ENCODE measurements at regions not wholly inside any gene's neighbourhood (a gene's known extent, or its start where the extent isn't known, plus 50 kb on each side); places are given as distances from the start of the nearest gene placed in this dataset.

DNA sequence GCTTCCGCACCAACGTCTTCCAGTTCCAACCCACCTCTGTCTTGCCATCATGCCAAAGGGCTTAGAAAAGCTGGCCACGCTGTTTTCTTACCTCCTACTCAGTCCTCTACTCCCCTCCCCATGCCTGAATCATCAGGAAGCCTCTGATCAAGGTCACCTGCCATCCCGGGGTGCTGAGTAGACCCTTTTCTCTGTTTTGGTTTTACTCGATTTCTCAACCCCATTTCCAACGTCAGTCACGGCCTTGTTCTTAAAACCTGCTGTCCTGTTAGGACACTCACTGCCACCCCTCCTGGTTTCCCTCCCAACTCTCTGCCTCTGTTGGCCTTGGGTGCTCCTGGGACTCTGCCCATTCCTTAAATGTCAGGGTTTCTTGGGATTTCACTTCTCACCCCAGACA is 350.1 kb downstream of the FOXO1 start:
- Histone ChIP-seq H3K4me3 (ENCODE audit: low read length) (no peak overlapping the region), H3K4me1 (ENCODE audit: insufficient read depth, low read length) (peaks cover 34% of the 10 kb centered on the region), H3K9me3 (ENCODE audit: control insufficient read depth in 1 of 2, insufficient read depth in 1 of 2, low read length in 2 of 2) (no peaks in the 10 kb centered on the region), H3K36me3 (ENCODE audit: insufficient read depth, low read length) (no peaks in the 10 kb centered on the region), H3K27ac (ENCODE audit: low read depth in 1 of 2, low read length in 2 of 2) (no peak overlapping the region), H3K27me3 (ENCODE audit: control insufficient read depth in 1 of 2, insufficient read depth in 2 of 2, low read length in 2 of 2) (no peaks in the 10 kb centered on the region)
- H3K4me3 Mint-ChIP-seq, result peak overlapping the region; percentile 13
- H3K9me3 Mint-ChIP-seq, result no peaks in the 10 kb centered on the region
- peak in 2 of 14 experiments; percentile 25 to 33 for DNase-seq
- H3K27me3 Mint-ChIP-seq, result no peaks in the 10 kb centered on the region
- no peak for ATAC-seq (ENCODE audit: poor library complexity)
- TF ChIP-seq, protein P1, sequence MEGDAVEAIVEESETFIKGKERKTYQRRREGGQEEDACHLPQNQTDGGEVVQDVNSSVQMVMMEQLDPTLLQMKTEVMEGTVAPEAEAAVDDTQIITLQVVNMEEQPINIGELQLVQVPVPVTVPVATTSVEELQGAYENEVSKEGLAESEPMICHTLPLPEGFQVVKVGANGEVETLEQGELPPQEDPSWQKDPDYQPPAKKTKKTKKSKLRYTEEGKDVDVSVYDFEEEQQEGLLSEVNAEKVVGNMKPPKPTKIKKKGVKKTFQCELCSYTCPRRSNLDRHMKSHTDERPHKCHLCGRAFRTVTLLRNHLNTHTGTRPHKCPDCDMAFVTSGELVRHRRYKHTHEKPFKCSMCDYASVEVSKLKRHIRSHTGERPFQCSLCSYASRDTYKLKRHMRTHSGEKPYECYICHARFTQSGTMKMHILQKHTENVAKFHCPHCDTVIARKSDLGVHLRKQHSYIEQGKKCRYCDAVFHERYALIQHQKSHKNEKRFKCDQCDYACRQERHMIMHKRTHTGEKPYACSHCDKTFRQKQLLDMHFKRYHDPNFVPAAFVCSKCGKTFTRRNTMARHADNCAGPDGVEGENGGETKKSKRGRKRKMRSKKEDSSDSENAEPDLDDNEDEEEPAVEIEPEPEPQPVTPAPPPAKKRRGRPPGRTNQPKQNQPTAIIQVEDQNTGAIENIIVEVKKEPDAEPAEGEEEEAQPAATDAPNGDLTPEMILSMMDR (IDR thresholded peaks at IDR 0.05), result no peak
- peaks cover 64% of the 10 kb centered on the region for H3K4me1 Mint-ChIP-seq (ENCODE audit: low read depth)
- H3K27ac Mint-ChIP-seq, result peak overlapping the region; percentile 83
- ChIA-PET POLR2A (interaction anchor here (0.6 to 1.6 kb wide), 4 partner anchors 41 to 348 kb away, joined by 3 to 6 read pairs (median 5); no protein-coding TSS in a partner anchor), CTCF (interaction anchor here (1.3 kb wide), 1 partner anchor 374 kb away, joined by 5 read pairs; no protein-coding TSS in a partner anchor)
- intact Hi-C loops (cut with DNase I, micrococcal nuclease), result no loop called here
- no peaks in the 10 kb centered on the region for H3K36me3 Mint-ChIP-seq (ENCODE audit: low read depth)

DNA sequence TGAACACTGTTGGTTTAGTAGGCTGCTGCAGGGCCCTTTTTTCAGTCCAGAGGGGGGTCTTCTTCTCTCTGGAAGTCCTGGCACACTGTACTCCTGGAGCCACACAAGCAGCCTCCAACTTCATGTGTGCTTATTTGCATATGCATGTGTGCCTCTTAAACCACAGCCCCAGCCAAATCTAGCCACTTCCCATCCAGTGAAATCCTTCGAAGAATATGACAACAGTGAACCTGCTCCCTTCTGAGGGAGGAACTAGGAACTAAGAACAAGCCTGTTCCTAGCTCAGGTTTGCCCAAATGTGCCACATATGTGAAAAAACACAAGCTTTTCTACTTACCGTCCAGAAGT is 348.5 kb downstream of the FOXO1 start:
- intact Hi-C loops (cut with DNase I, micrococcal nuclease), result no loop called here
- ATAC-seq (ENCODE audit: poor library complexity) (no peak), DNase-seq (no peak)
- no peak overlapping the region for H3K4me3 Mint-ChIP-seq
- H3K27me3 ChIP-seq (ENCODE audit: control insufficient read depth in 1 of 2, insufficient read depth in 2 of 2, low read length in 2 of 2), result no peaks in the 10 kb centered on the region
- H3K27me3 Mint-ChIP-seq, result no peaks in the 10 kb centered on the region
- CTCF ChIA-PET, result no interaction called here
- no peaks in the 10 kb centered on the region for H3K36me3 ChIP-seq (ENCODE audit: insufficient read depth, low read length)
- peaks cover 0 to 3% of the 10 kb centered on the region in 2 experiments for H3K9me3 ChIP-seq (ENCODE audit: control insufficient read depth in 1 of 2, insufficient read depth in 1 of 2, low read length in 2 of 2)
- no peak overlapping the region for H3K4me3 ChIP-seq (ENCODE audit: low read length)
- POLR2A ChIA-PET, result no interaction called here
- H3K4me1 Mint-ChIP-seq (ENCODE audit: low read depth), result peaks cover 64% of the 10 kb centered on the region
- H3K9me3 Mint-ChIP-seq, result no peaks in the 10 kb centered on the region
- H3K27ac Mint-ChIP-seq, result peak overlapping the region; percentile 61
- H3K4me1 ChIP-seq (ENCODE audit: insufficient read depth, low read length), result peaks cover 34% of the 10 kb centered on the region
- H3K27ac ChIP-seq (ENCODE audit: low read depth in 1 of 2, low read length in 2 of 2), result no peak overlapping the region
- TF ChIP-seq, protein P1 (IDR thresholded peaks at IDR 0.05), result no peak
- H3K36me3 Mint-ChIP-seq (ENCODE audit: low read depth), result no peaks in the 10 kb centered on the region

DNA sequence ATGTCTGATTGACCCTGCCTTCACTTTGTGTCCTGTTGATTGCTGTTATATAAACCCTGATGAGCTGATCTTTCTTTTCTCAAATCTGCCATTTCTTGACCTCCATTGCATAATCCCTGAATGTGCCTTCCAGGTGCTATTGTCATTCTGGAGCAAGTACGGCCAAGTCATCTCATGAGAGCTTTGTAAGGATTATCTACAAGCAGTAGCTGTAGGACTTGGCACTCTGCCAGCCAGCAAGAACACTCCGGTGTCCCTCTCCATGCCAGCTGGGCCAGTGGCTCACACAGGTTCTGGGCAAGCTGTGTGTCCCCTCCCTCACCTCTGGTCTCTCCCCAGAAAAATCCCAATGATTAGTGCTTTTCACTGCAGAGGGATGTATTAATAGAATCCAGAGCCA is 348.1 kb downstream of the FOXO1 start:
- ChIA-PET POLR2A (no interaction called here), CTCF (no interaction called here)
- no peak overlapping the region for H3K4me3 Mint-ChIP-seq
- H3K27me3 Mint-ChIP-seq, result no peaks in the 10 kb centered on the region
- H3K9me3 Mint-ChIP-seq, result peaks cover 2% of the 10 kb centered on the region
- Histone ChIP-seq H3K27me3 (ENCODE audit: control insufficient read depth in 1 of 2, insufficient read depth in 2 of 2, low read length in 2 of 2) (no peaks in the 10 kb centered on the region), H3K27ac (ENCODE audit: low read depth in 1 of 2, low read length in 2 of 2) (no peak overlapping the region), H3K36me3 (ENCODE audit: insufficient read depth, low read length) (no peaks in the 10 kb centered on the region), H3K4me3 (ENCODE audit: low read length) (no peak overlapping the region), H3K9me3 (ENCODE audit: control insufficient read depth in 1 of 2, insufficient read depth in 1 of 2, low read length in 2 of 2) (peaks cover 0 to 4% of the 10 kb centered on the region in 2 experiments), H3K4me1 (ENCODE audit: insufficient read depth, low read length) (peaks cover 34% of the 10 kb centered on the region)
- peaks cover 64% of the 10 kb centered on the region for H3K4me1 Mint-ChIP-seq (ENCODE audit: low read depth)
- TF ChIP-seq, protein P1 (IDR thresholded peaks at IDR 0.05), result no peak
- no peaks in the 10 kb centered on the region for H3K36me3 Mint-ChIP-seq (ENCODE audit: low read depth)
- ATAC-seq (ENCODE audit: poor library complexity) (no peak), DNase-seq (peak in 3 of 14 experiments; percentile 27 to 31 (median 28))
- peak overlapping the region; percentile 61 for H3K27ac Mint-ChIP-seq
- intact Hi-C loops (cut with DNase I, micrococcal nuclease), result no loop called here
